ENCODE measurements at regions not wholly inside any gene's neighbourhood (a gene's known extent, or its start where the extent isn't known, plus 50 kb on each side); places are given as distances from the start of the nearest gene placed in this dataset.

DNA sequence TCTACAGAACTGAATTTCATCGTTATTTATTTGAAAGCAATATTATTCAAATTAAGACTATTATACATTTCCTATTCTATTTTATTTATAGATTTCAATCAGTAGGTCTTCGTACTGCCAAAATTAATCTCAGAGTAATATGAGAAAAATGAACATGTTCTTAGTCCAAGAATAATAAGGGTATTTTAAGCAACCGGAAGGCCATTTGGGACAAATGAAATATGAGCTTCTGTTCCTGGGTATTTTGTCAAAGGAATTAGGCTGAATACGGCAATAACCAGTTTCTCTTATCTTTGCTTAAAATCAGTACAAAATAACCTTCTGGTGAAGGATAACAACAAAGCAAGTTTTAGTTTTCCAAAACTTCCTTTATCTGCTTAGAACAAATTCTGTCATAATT lies 410.3 kb upstream of the PRR16 start:
- Mint-ChIP-seq H3K27ac (no peak overlapping the region), H3K4me1 (ENCODE audit: low read depth) (peaks cover 2% of the 10 kb centered on the region), H3K9me3 (ENCODE audit: low read depth) (no peaks in the 10 kb centered on the region), H3K27me3 (no peaks in the 10 kb centered on the region), H3K4me3 (ENCODE audit: low read depth) (no peak overlapping the region), H3K36me3 (ENCODE audit: insufficient read depth) (no peaks in the 10 kb centered on the region)
- TF ChIP-seq, protein P1, sequence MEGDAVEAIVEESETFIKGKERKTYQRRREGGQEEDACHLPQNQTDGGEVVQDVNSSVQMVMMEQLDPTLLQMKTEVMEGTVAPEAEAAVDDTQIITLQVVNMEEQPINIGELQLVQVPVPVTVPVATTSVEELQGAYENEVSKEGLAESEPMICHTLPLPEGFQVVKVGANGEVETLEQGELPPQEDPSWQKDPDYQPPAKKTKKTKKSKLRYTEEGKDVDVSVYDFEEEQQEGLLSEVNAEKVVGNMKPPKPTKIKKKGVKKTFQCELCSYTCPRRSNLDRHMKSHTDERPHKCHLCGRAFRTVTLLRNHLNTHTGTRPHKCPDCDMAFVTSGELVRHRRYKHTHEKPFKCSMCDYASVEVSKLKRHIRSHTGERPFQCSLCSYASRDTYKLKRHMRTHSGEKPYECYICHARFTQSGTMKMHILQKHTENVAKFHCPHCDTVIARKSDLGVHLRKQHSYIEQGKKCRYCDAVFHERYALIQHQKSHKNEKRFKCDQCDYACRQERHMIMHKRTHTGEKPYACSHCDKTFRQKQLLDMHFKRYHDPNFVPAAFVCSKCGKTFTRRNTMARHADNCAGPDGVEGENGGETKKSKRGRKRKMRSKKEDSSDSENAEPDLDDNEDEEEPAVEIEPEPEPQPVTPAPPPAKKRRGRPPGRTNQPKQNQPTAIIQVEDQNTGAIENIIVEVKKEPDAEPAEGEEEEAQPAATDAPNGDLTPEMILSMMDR (IDR thresholded peaks at IDR 0.05; ENCODE audit: unreplicated experiment) = no peak
- DNase-seq (ENCODE audit: low spot score, unreplicated experiment) = no peak

GRCh38 chr5:120055858-120056257 lies 408.2 kb upstream of the PRR16 start:
- Mint-ChIP-seq H3K27me3 (no peaks in the 10 kb centered on the region), H3K9me3 (ENCODE audit: low read depth) (no peaks in the 10 kb centered on the region), H3K4me1 (ENCODE audit: low read depth) (peaks cover 2% of the 10 kb centered on the region), H3K27ac (no peak overlapping the region), H3K4me3 (ENCODE audit: low read depth) (no peak overlapping the region), H3K36me3 (ENCODE audit: insufficient read depth) (no peaks in the 10 kb centered on the region)
- DNase-seq (ENCODE audit: low spot score, unreplicated experiment) = no peak
- TF ChIP-seq, protein P1 (IDR thresholded peaks at IDR 0.05; ENCODE audit: unreplicated experiment) = no peak

- TF ChIP-seq, protein P1 (IDR thresholded peaks at IDR 0.05; ENCODE audit: unreplicated experiment) = no peak
- H3K27ac Mint-ChIP-seq = no peak overlapping the region
Observed at GRCh38 chr5:120062515-120062917, 401.6 kb upstream of the PRR16 start.

GRCh38 chr5:120072068-120072761 lies 391.9 kb upstream of the PRR16 start:
- Mint-ChIP-seq H3K4me3 (ENCODE audit: low read depth) (no peak overlapping the region), H3K9me3 (ENCODE audit: low read depth) (no peaks in the 10 kb centered on the region), H3K27ac (no peak overlapping the region), H3K4me1 (ENCODE audit: low read depth) (peaks cover 5% of the 10 kb centered on the region), H3K36me3 (ENCODE audit: insufficient read depth) (no peaks in the 10 kb centered on the region), H3K27me3 (no peaks in the 10 kb centered on the region)
- TF ChIP-seq, protein P1 (IDR thresholded peaks at IDR 0.05; ENCODE audit: unreplicated experiment) = no peak
- no peak for DNase-seq (ENCODE audit: low spot score, unreplicated experiment)

More at GRCh38 chr5:120062515-120062917, 401.6 kb upstream of the PRR16 start:
- no peaks in the 10 kb centered on the region for H3K36me3 Mint-ChIP-seq (ENCODE audit: insufficient read depth)
- peaks cover 5% of the 10 kb centered on the region for H3K4me1 Mint-ChIP-seq (ENCODE audit: low read depth)
- no peaks in the 10 kb centered on the region for H3K27me3 Mint-ChIP-seq
- no peak overlapping the region for H3K4me3 Mint-ChIP-seq (ENCODE audit: low read depth)
- DNase-seq (ENCODE audit: low spot score, unreplicated experiment) = no peak
- H3K9me3 Mint-ChIP-seq (ENCODE audit: low read depth) = no peaks in the 10 kb centered on the region

DNA sequence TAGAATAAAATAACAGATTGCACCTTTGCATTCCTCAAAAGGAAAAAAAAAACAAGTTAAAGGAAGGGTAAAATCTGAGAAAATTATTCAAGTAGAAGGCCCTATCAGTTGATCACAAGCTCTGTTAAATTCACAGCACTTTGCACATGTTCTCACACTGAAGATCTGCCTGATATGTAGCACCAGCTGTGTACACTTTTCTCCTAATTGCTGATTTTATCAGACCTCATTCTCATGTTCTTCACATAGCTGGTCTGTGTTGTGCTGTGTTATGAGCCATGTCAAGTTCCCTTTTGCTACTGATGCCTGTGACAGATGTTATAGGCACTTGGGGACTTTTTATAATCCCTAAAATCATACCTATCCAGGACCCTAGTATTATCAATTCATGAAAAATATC lies 390.4 kb upstream of the PRR16 start:
- no peak overlapping the region for H3K4me3 Mint-ChIP-seq (ENCODE audit: low read depth)
- H3K36me3 Mint-ChIP-seq (ENCODE audit: insufficient read depth) = no peaks in the 10 kb centered on the region
- DNase-seq (ENCODE audit: low spot score, unreplicated experiment) = no peak
- TF ChIP-seq, protein P1 (IDR thresholded peaks at IDR 0.05; ENCODE audit: unreplicated experiment) = no peak
- peaks cover 5% of the 10 kb centered on the region for H3K4me1 Mint-ChIP-seq (ENCODE audit: low read depth)
- no peak overlapping the region for H3K27ac Mint-ChIP-seq
- H3K27me3 Mint-ChIP-seq = no peaks in the 10 kb centered on the region
- no peaks in the 10 kb centered on the region for H3K9me3 Mint-ChIP-seq (ENCODE audit: low read depth)

Data from progenitor cell of endocrine pancreas (in vitro differentiated cells).